NCI-H146 treated with DMSO at 0.1 percent for 48 hours (cell line): ENCODE measurements at regions not wholly inside any gene's neighbourhood (a gene's known extent, or its start where the extent isn't known, plus 50 kb on each side); places are given as distances from the start of the nearest gene placed in this dataset.

Experiments used
- DNase-seq: peaks from one replicate; lab custom pipeline; 2025; ENCODE audit not compliant: unreplicated experiment; lab: John Stamatoyannopoulos, UW

DNA sequence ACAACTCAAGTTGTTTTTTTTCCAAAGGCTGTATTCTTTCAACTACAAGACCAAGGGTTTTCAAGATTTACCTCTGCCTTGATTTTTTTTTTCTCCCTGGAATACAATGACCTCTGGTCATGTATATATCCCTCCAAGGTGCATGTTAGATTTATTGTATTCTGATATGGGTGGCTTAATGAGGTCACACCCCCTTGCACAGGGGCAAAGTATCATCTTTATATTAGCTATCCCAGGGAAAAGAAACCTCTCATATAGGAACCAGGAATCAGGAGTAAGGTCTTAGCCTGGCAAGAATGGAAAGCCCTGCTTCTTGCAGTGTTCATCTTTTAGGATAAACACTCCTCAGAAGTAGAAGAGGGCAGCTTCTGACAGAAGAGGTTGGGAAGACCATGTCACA, 516.9 kb upstream of the TENM4 start:
- DNase-seq = no peak

DNA sequence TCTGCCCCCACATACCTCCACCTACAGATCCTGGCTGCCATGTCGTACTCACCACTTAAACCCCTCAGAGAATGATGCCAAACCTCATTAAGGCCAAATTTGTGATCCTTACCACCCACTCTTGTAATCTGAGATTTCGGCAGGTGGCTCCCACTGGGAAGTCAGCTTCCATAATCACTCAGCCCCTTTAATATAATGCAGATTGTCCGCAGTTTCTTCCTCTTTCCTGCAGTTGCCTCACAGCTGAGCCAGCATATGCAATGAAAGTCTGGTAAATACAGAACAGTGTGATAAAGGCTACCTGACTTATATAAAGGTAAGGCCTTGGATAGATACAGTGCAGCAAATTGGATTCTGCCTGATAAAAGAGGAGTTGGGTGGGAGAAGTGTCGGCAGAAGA, 515.2 kb upstream of the TENM4 start:
- no peak for DNase-seq

DNA sequence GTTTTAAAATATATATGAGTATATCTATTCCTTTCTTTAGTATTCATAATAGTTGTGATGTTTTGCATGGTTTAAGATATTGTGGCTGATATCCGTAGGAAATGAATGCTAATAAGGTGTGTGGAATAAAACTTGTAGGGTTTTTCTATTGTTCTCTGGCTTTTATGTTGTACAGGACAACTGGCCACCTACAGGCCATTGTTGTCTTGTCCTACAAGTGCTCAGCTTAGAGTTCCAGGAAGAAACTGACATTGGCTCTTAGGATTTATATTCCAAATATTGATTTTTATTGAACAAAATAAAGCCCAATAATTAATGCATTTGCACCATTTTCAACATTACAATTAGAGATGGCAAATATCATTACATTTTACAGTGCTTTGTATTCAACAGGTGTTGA, 512.8 kb upstream of the TENM4 start:
- DNase-seq = no peak

DNA sequence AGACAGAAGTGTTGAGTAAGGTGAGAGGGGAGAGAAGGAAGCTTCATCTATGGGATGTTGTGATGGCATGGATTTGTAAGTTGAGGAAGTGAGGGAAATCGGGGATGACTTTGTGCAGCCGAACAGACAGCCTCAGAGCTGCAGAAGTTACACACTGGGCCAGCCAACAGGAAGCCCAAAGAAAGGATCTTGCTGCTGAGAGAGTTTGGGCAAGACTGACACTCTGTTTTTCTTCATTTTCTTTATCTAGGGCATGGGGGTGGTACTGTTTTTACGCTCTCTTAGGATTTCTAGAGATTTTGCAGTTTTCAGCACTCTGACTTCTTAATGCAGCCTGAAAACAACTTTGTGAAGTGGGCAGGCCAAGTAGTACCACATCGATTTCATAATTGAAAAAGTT, 509.9 kb upstream of the TENM4 start:
- DNase-seq = no peak

DNA sequence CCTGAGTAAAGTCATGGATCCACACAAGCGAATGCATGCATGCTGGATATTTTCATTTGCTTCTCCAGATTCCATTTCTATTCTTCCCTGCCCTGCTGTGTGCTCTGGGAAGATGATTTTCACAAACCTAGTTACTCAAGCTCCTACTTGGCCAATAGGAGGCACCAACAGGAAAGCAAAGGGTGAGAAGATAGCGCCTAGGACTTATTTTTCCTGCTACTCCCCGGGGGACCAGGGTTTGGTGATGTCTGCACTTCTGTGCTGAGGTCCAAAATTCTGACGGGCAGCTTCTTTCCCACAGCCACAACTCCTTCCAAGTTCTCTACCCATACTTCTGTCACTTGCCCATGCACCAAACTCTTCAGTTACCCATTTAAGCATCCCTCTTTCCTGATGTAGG, 509.3 kb upstream of the TENM4 start:
- DNase-seq = no peak

DNA sequence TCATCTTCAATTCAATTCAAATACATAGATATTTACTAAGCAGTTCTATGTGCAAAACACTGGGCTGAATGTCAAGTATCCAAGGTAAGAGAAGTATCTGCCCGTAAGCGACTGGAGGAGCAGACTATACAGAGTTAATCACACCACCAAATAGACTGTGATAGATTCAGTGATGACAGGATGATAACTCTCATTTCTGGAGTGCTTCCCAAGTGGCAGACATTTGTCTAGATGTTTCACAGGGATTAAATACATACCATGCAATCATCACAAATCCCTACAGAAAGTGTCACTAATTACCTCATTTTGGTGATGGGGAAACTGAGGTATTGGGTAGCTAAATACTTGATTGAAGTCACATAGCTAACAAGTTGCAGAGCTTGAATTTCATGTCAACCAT, 508.7 kb upstream of the TENM4 start:
- DNase-seq = no peak

DNA sequence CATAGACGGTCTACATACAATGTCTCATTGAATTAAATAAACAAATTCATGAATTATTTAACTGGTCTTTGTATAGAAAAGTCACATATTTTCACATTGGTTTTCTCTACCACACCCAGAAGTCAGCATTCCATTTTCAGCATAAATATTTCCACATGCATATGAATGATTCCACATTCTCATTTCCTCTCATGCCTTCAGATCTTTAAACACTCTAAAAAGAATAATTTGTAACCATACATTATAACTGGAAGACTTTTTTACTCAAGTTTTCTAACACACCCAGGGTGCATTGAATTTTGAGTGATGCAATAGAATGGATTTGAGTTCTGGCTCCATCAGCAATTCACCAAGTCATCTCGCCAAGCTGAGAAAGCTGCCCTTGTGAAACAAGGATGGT, 501.8 kb upstream of the TENM4 start:
- DNase-seq = no peak

DNA sequence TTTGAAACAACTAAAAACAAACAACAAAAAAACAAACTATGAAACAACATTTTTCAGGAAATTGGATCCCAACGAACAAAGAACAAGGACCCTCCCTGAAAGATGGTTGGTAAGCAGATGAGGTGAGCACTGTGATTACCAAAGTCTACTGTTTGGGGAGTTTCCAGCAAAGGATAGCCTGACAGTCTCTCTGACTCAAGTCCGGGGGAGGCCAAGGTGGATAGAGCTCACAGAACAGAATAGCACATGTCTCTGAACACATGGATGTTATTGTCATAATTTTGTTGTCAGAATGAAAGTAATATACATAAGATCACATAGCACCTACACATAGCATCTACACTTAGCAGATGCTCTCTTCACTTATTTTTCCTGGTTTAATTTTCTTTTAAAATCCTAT, 501.3 kb upstream of the TENM4 start:
- no peak for DNase-seq

DNA sequence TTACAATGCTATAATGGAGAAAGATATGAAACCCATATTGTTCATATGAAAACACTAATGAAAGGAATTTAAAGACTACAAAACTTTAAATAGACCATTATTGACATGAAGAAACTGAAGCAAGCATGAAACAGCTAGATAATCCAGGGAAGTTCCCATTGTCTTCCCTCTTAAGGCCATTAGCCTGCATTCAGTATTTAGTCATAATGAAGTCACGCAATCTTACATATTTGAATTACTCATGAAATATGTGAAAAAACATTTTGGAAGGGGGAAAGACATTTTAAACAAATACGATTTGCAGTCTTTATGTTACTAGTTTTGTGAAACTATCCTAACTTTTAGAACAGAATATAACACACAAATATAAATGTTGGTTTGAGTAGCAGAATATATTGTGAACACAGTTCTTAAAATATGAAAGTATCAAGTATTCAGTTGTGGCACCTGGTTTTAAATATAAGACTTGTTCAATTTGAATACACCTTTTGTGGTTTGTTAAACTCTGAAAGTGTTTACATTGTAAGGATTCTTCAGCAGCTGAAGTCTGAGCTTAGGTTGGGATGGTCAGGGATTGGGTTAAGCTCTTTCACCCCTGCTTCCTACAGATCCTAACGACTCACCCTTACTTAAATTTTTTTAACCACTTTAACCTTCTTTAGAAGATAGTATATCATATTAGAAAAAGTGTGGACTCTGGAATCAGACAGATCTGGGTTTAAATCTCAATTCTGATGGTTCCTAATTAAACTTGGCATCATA, 500.3 kb upstream of the TENM4 start:
- no peak for DNase-seq

DNA sequence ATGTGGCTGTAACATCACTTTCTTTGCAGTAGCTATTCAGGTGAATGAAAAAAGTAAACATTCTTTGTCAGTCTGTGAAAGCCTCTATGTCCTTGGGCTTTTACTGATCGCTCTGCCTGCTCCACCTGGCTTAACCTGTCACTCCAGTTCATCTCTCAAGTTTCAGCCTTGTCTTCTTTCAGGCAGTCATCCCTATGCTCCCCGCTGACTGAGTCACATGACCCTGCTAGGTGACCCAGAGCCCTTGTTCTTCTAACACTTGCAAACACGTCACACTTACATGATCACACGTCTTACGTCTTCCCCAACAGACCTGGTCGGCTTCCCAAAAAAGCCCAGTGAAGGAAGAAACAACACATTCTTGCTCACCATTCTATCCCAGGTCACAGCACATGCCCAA, 499.3 kb upstream of the TENM4 start:
- DNase-seq = no peak

DNA sequence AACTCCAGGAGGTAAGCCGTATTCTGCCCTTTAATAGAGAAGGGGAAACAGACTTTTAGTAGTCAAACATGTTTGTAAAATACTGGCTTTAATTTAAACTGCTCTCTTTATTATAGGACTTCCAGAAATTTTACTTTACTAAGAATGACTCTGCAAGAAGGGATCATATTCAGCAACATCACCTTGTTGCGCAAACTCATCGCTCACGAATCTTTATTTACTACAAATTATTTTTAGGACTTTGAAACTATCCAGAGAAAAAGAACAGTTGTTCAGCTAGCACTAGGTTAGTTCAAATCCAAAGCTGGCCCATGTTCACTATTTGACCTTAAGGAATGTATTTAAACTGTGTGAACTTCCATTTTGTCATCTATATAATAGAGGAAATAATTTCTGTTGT, 498.3 kb upstream of the TENM4 start:
- DNase-seq = no peak

DNA sequence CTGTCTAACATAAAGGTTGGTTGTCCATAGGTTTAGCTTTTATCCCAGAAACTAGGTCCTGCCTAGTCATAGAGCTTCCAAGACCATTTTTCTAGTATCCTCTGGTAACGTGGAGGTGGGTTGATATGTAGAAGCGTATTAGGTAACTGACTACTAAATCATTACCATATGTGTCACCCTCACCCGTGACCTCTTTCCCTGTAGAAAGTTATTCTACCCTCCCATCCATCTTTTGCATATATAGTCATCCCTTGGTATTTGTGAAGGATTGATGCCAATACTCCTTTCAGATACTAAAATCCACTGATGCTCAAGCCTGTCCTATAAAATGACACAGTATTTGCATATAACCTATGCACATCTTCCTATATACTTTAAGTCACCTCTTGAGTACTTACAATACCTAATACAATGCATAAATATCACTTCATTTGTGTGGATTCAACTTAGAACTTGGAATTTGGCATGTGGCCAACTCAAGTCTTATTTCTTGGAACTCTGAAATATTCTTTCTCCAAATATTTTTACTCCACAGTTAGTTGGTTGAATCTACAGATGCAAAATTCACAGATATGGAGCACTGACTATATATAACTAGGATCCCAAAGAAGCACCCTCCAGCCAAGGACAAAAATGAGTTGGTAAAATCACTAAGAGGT, 497.0 kb upstream of the TENM4 start:
- DNase-seq = no peak

DNA sequence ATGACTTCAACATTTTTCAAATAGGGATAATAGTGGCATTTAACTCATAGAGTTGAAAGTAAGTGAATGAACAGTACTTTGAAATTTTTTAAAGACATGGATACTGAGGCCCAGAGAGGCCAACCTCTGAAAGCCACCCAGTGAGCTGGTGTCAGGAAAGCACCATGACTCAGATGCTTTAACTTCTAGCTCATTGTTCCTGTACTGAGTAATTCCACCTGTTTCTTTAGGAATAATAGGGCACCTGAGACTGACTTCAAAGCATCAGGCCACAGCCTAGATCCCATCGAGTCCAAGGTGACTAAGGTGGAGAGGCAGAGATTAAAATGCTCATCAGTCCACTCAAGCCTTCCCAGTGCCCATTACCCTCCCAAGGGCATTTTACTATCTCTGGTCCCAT, 491.8 kb upstream of the TENM4 start:
- DNase-seq = no peak

DNA sequence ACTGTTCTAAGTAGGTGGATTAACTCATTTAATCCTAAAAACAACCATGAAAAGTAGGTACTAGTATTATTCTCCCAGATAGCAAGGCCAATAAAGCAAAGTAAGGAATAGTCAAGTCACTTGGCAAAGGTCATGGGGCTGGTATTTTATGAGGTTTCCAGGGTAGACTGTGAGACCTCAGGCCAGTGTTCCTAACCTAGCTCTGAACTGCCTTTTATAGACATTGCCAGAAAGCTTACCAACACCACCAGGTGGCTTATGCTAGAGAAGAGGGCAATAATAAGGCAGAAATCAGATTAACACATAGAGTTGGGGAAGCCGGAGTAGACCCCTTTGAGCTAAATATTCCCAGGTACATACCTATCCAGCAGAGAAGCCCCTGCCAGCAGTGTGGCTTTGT, 490.9 kb upstream of the TENM4 start:
- no peak for DNase-seq

DNA sequence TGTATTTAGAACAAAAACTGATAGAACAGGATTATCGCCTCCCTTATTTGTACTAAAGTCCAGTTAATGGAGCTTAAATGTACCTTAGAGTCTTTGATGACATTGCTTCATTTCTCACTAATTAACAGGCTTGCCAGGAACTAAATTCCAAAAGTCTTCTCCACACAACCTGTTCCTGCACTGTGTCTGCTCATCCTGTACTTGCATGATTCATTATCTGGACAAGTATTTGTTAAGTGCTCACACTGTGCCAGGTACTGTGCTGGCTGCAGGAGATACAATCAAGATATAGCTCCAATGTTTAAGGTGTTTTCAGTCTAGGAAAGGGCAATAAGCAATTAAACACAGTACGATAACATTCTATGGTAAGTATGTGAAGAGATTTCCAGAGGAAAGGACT, 485.9 kb upstream of the TENM4 start:
- DNase-seq = no peak

DNA sequence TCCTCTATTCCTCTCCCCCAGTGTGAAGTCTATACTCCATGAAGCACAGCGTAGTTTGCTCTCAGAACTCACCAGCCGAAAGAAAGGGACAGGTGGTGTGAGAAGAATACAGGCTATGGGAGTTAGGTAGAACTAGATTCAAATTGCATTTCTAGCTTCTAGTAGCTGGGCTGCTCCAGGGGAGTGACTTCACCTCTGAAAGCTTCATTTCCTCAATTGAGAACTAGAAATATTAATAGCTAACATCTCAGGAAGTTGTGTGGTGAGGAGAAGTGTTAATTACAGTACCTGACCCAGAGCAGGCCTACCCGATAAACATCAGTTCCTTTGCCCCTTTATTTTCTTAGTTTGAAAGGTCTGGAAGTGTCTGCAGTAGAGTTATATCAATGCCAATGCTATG, 484.7 kb upstream of the TENM4 start:
- DNase-seq = no peak

DNA sequence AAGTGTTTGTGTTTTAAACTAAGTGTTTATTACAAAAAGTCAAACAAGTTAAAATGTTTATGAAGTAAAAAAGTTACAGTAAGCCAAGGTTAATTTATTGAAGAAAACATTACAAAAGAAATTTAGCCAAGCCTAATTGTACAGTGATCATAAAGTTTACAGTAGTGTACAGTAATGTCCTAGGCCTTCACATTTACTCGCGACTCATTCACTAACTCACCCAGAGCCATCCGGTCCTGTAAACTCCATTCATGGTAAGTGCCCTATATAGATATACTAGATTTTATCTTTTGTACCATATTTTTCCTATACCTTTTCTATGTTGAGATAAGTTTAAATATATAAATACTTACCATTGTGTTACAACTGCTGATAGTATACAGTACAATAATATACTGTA, 481.8 kb upstream of the TENM4 start:
- no peak for DNase-seq

DNA sequence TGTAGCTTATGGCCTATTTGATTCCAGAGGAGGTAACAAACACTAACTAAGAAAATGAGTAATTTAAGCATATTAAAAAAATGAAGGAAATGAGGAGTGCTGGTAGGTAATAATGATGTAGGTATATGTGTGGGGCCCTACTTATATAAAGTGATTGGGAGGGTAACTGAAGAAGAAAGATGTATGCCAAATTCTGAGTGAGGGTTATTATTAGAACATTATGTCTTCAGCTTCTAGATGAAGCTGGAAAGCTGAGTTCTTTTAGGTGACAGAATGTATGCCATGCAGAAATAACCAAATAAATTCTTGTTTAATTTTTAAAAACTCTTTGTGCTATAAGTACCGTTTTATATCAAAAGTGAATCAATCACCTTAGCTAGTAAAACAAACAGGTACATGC, 479.6 kb upstream of the TENM4 start:
- DNase-seq = no peak

DNA sequence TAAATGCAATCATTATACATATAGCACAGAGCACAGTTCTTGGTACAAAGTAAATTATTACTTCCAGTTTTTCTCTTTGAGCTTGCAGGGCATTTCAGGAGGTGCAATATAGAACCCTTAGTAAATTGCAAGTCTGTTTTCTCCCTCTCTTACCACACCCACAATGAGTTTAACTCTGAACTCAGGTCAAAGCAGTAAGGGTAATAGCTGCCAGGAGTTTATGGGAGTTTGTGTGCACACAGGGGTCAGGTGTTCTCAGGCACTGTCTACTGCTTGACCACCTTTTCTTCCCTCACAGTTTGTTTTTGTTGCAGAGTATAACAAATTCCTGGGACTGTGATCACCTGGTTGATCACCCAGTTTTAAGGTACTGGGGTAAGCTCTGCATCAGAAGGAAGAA, 478.5 kb upstream of the TENM4 start:
- DNase-seq = no peak

DNA sequence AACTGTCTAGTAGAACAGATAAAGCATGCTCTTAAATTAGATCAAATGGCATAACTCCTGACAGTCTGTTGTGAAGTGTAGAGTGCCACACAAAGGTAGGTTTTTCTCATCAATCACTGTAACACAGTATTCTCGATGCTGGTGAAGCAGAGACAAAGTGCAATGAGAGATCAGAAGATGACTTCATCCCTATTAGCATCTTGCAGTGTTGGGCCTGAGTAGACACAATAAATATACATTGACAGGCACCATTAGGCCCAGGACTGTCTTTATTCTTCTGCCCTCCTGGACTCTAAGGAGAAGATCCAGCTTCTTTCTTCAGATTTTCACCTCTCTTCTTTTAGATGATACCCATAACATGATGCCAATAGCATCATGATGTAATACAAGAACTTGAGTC, 478.0 kb upstream of the TENM4 start:
- no peak for DNase-seq

DNA sequence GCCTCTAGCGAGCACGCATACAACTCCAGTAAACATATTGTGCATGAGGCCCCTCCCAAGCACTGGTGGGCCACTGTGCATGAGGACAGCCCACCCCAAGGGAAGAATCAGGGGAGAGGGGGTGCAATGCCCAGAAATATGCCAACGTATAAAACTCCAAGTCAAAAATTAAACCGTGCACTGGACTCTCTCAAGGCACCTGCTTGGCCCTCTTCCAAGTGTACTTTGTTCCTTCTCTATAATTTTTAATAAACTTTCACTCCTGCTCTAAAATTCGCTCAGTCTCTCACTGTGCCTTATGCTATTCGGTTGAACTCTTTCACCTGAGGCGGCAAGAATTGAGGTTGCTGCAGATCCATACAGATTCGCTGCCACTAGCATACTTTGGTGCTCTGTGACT, 465.3 kb upstream of the TENM4 start:
- DNase-seq = no peak

DNA sequence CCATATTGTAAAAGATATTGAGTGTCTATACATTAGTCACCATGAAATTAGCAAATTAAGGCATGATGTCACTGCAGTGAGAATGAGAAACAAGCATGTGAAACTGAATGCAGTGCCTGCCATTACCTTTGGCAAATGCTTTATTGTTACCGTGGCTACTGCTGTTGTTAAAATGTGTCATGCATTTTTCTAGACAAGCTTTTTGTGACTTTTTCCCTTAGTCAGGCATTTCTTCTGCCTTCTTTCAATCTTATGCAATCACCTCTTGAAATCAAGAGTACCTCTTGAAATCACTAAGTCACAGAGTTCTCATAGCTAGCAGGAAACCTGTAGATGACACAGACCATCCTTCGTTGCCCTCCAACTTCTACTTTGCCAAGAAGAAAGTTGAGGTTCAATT, 461.7 kb upstream of the TENM4 start:
- no peak for DNase-seq

DNA sequence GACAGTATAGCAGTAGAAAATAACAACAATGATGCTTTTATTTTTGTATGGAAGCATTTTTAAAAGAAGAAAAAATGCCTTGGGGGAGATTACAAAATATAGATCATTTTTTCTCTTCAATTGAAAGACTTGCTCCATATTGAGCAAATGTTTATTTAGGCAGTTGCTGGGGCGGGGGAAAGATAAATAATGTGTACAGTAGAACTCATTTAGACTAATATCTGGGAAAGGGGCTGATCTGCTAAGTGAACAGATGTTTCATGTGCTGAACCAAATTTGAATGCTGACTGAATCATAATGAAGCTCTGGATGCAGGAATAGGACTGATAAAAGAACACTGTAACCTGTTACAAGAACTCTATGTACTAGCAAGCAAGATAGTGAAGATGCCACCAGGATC, 457.1 kb upstream of the TENM4 start:
- DNase-seq = no peak
